ENCODE measurements at regions not wholly inside any gene's neighbourhood (a gene's known extent, or its start where the extent isn't known, plus 50 kb on each side); places are given as distances from the start of the nearest gene placed in this dataset.
"Not testable (repeated sequence)": the region's sequence is repeated elsewhere in the genome, so short reads cannot be mapped to it uniquely, and the experiment has no call there.

DNA sequence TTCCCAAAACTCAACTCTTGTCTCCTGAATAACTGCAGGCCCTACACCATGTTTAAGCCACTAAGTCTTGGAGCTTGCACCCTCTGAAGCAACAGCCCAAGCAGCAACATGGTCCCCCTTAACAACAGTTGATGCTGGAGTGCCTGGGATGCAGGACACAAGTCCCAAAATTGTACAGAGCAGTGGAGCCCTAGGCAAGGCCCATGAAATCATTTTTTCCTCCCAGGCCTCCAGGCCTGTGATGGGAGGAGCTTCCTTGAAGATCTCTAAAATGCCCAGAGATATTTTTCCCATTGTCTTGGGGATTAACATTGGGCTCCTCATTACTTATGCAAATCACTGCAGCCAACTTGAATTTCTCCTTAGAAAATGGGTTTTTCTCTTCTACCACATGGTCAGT is 311.9 kb upstream of the EPHA3 start:
- DNase-seq (ENCODE audit: low read depth) = no peak

GRCh38 chr3:88807491-88808105 is 299.8 kb upstream of the EPHA3 start:
- DNase-seq (ENCODE audit: low read depth) = no peak

GRCh38 chr3:88809993-88810392 is 297.4 kb upstream of the EPHA3 start:
- DNase-seq (ENCODE audit: low read depth) = no peak

GRCh38 chr3:88810455-88810854 is 297.0 kb upstream of the EPHA3 start:
- no peak for DNase-seq (ENCODE audit: low read depth)

GRCh38 chr3:88811096-88811495 is 296.3 kb upstream of the EPHA3 start:
- DNase-seq (ENCODE audit: low read depth) = no peak

GRCh38 chr3:88812576-88812975 is 294.8 kb upstream of the EPHA3 start:
- DNase-seq (ENCODE audit: low read depth) = no peak

DNA sequence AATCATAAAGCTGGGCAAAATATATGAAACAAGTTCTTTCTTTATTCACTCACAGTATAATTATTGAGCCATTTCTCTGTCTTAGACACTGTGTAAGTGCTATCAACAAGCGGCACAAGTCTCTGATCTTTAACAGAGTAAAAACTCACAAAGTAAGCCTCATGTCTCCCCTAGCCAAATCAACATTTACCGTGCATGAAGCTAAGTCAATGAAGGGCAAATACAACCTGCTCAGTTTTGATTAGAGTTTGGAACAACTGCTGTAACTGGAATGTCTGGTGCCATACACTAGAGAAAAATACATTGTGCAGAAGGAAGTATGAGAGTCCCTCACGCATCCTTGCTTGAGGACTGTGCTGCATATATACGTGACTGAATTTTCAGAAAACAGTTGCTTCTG is 291.0 kb upstream of the EPHA3 start:
- no peak for DNase-seq (ENCODE audit: low read depth)

GRCh38 chr3:88824666-88825564 is 282.5 kb upstream of the EPHA3 start:
- no peak for DNase-seq (ENCODE audit: low read depth)

DNA sequence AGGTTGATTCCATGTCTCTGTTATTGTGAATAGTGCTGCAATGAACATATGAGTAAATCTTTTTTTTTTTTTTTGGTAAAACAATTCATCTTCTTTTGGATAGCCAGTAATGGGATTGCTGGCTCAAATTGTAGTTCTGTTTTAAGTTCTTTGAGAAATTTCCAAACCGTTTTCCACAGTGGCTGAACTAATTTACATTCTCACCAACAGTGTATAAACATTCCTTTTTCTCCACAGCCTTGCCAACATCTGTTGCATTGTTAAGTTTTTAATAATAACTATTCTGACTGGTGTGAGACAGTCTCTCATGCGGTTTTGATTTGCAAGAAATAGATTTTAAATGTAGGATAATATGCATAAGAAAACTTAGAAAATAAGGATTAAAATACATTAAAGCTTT is 279.0 kb upstream of the EPHA3 start:
- DNase-seq (ENCODE audit: low read depth) = no peak

GRCh38 chr3:88852606-88853005 is 254.8 kb upstream of the EPHA3 start:
- no peak for DNase-seq (ENCODE audit: low read depth)

DNA sequence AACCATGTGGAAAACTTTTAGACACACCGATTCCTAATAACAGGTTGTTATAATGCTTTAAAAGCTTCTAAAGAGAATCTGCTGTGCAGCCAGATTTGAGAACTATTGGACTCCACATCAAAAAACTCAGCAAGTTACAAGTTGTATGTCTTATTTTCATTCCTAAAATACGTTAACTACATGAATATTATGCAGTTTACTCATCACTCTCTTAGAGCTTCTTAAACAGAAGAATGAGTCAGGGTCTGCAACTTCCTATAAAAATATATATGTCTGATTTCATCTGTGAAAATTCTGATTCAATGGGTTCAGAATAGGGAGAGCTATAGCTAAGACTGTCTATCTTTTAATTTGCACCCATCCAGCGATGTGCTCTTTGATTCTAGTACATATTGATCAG is 244.2 kb upstream of the EPHA3 start:
- DNase-seq (ENCODE audit: low read depth) = no peak

DNA sequence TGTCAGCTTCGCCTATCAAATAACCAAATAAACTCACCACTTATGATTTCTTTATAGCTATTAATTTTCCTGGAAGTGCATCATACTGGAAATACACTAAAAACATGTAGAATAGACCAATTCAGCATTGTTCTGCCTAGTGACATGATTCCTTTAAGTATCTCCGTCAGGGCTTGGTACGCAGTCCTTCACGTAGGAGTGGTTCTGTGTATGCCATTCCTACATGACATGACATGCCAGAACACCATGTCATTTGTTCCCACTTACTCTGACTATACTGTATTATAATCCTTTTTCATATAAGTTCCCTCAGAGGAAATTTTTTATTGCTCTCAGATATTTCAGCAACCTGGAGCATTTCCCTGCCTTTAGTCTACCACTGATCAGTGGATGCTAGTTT is 230.7 kb upstream of the EPHA3 start:
- no peak for DNase-seq (ENCODE audit: low read depth)

DNA sequence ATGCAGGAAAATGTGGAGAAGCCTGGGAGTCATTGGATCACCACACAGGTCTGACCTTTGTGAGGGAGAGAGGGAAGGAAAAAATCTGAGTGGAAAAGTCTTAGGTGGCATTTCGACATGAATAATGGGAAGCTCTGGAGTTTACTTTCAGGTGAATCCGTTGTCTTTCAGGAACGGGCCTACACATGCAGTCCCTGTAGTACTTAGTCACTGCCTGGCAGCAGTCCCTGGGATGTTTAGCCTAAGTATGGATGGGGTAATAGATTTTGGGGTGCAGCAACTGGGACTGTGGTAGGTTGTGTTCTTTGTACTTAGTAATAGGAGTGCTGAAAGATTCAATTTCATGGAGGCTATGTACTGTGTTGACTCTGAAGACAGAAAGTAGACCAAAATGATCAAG is 227.5 kb upstream of the EPHA3 start:
- DNase-seq (ENCODE audit: low read depth) = no peak

GRCh38 chr3:88882121-88882520 is 225.3 kb upstream of the EPHA3 start:
- no peak for DNase-seq (ENCODE audit: low read depth)

DNA sequence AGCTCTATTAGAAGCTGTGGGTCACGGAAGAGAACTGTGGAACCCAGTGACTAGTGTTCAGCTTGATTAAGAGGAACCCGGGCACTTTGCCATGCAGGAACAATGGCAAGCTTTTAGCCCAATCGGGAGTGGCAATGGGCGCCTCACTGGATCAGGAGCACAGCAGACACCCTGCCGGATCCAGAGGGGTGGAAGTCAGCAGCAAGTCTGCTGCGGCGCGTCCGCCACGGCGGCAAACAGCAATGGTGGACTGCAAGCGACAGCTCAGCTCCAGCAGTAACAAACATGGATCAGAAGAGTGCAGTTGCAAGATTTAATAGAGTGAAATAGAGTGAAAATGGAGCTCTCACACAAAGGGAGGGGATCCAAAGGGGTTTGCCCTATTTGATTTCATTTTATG is 220.8 kb upstream of the EPHA3 start:
- not testable (repeated sequence) for DNase-seq (ENCODE audit: low read depth)

DNA sequence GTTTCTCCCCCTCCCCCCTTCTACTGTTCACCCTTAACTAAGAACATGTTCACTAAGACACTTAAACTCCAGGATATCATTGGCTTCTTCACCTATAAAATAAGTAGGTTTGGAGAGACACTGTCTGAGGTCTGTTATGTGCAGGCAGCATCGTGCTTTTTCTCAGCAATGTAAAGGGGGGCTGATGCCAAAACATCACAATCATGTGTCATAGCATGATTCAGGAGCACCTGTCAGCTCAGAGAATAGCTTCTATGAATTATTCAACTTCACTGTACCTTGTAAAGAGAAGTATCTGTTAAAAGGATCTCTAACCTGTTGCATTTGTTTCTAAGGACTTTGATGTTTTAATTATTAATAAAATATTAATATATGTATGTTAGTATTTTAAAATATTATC is 211.4 kb upstream of the EPHA3 start:
- no peak for DNase-seq (ENCODE audit: low read depth)

- DNase-seq (ENCODE audit: low read depth) = no peak
Measured at GRCh38 chr3:88912294-88912877, 195.0 kb upstream of the EPHA3 start.

GRCh38 chr3:88918841-88919240 is 188.6 kb upstream of the EPHA3 start:
- no peak for DNase-seq (ENCODE audit: low read depth)

GRCh38 chr3:88921986-88922385 is 185.4 kb upstream of the EPHA3 start:
- DNase-seq (ENCODE audit: low read depth) = no peak

DNA sequence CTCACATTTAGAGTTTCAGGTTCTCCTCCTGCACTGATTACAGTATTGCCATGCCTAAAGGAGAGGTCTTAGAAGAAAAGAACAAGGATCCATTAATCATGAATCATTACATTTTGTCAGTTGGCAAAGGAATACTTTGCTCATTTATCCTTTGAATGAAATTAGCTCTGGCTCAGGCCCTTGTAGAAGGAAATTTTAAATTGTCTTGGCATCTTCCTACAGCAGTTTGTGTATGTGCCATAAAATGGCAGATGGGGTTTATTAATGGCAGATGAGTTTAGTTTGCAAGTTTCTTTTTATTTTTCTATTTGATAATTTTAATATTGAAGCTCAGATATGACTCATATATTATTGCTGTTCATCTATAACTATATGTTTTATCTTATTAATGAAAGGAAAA is 181.2 kb upstream of the EPHA3 start:
- DNase-seq (ENCODE audit: low read depth) = no peak

DNA sequence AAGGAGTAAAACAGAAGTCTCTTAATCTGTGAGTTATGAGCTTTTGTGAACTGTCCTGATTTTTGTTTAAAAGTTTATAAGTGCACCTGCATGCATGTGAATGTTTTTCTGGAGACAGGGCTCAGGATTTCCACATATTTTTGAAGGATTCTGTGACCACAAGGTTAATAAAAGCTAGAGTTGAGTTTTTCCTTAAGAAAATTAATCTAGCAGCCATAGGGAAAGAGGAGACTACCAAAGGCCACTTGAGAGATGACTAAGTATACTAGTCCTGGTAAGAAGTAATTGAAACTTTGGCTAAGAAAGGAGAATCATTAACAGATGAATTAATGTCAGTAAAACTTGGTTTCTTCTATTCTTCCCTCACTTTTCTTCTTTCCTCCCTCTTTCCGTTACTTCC is 176.8 kb upstream of the EPHA3 start:
- no peak for DNase-seq (ENCODE audit: low read depth)

DNA sequence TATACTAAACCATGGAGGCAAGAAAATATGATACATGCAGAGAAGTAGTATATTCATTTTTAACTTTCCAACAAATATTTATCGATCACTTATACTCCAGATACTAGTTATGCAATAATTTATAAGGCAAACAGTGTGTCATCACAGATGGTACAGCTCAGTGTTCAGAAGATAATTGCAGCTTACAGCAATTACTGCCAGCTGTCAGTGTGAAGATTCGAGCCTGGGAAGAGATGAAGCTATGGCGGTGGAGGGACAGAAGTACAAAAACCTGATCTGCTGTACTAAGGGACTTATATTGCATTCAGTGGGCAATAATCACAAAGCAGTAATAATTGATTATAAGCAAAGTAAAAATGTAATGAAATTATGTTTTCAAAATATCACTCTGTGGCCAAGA is 170.6 kb upstream of the EPHA3 start:
- DNase-seq (ENCODE audit: low read depth) = no peak

DNA sequence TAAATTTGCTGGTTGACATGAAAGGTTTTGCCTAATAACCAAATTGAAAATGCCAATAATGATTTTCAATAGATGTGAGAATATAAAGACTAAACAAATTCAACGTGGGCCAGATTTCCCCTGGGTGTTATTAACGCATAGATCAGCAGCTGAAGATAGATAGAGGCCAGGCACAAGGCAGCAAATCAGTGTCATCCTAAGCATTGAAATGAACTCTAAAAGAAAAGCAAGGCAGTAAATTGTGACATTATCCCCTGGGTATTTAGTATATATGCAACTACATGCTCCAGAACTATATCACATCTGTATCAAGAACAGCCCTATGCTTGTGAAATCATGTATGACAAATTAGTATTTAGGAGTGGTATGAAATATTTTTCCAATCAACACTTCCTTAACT is 167.1 kb upstream of the EPHA3 start:
- no peak for DNase-seq (ENCODE audit: low read depth)

Data from Daoy (cell line).